Lung (tissue), 11 donors: ENCODE measurements at regions not wholly inside any gene's neighbourhood (a gene's known extent, or its start where the extent isn't known, plus 50 kb on each side); places are given as distances from the start of the nearest gene placed in this dataset.

Experiments
- ATAC-seq: fragments of 200-7000 bp; cut with Tn5 transposase; one replicate; pipeline ENCODE4 v1.9.1; 2020; ENCODE audit warnings: moderate number of reproducible peaks; ENCODE audit not compliant: insufficient read depth, low FRiP score
- DNase-seq, 3 donors: peaks; one replicate each; pipeline ENCODE4 v3.0.0-alpha.2; 2013 to 2017
- H3K27ac ChIP-seq, 2 donors: one replicate each; pipeline ENCODE4 v1.5.1; 2013; ENCODE audit warnings: mild to moderate bottlenecking in 2 of 2, moderate library complexity in 2 of 2, control low read depth in 1 of 2, inconsistent platforms in 1 of 2, low read depth in 1 of 2, low read length in 1 of 2
- H3K27me3 ChIP-seq, 3 donors: one replicate each; pipeline ENCODE4 v1.5.1; 2013; ENCODE audit warnings: low read length in 2 of 3; ENCODE audit not compliant: control insufficient read depth in 3 of 3, insufficient read depth in 3 of 3
- H3K36me3 ChIP-seq, 4 donors: one replicate each; pipeline ENCODE4 v1.5.1; 2013; ENCODE audit warnings: low read length in 4 of 4, mild to moderate bottlenecking in 1 of 4, moderate library complexity in 1 of 4; ENCODE audit not compliant: control insufficient read depth in 4 of 4, insufficient read depth in 4 of 4
- H3K4me1 ChIP-seq, 5 donors: one replicate each; pipeline ENCODE4 v1.5.1; 2013; ENCODE audit warnings: low read length in 5 of 5, mild to moderate bottlenecking in 2 of 5, moderate library complexity in 1 of 5; ENCODE audit not compliant: control insufficient read depth in 5 of 5, insufficient read depth in 5 of 5
- H3K4me3 ChIP-seq: one replicate; pipeline ENCODE4 v1.5.1; 2013; ENCODE audit warnings: mild to moderate bottlenecking, control low read depth, moderate library complexity
- H3K9ac ChIP-seq, 2 donors: one replicate each; pipeline ENCODE4 v1.5.1; 2013; ENCODE audit warnings: low read length in 2 of 2, control low read depth in 1 of 2; ENCODE audit not compliant: insufficient read depth in 1 of 2
- H3K9me3 ChIP-seq, 4 donors: one replicate each; pipeline ENCODE4 v1.5.1; 2013; ENCODE audit warnings: low read length in 3 of 4, mild to moderate bottlenecking in 1 of 4, moderate library complexity in 1 of 4; ENCODE audit not compliant: control insufficient read depth in 4 of 4, insufficient read depth in 3 of 4
- WGBS, 2 donors: extraction: QIAGEN DNeasy Blood & Tissue Kit; methylation state at CpG; one replicate each; pipeline ENCODE4 v1.1.7; 2013; 5-methylcytosine and 5-hydroxymethylcytosine counted together
- TF ChIP-seq, protein P1 (sequence below): IDR thresholded peaks from 2 replicates; pipeline ENCODE4 v1.5.1; 2012; ENCODE audit warnings: mild to moderate bottlenecking; ENCODE audit errors: control extremely low read depth, extremely low read depth
- donor health status: control.
- donor health status: control.
- donor health status: Bipolar disorder and iron deficiency.
- donor health status: healthy.
- donor health status: DM: yes; HTN: yes; CAD: no.

DNA sequence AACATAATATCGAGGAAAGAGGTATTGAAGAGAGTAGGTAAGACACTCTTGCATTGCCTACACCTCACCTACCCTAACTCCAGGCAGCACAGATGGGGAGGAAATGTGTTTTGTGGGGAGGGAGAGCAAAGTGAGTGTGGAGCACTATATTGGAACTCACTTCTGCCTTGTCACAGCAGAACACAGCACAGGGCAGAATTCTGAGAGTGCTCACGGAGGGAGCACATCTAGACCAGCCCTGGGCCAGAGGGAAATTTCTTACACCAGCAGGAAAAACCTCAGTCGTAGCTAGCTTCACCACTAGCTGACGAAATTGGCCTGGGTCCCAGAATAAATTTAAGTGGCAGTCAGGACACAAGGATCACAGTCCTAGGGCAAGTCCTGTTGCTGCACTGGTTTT, 517.3 kb downstream of the TMA16 start:
- 53 to 69% methylated on average over 4 of the region's 4 CpGs for WGBS, 2 donors
- TF ChIP-seq, protein P1, sequence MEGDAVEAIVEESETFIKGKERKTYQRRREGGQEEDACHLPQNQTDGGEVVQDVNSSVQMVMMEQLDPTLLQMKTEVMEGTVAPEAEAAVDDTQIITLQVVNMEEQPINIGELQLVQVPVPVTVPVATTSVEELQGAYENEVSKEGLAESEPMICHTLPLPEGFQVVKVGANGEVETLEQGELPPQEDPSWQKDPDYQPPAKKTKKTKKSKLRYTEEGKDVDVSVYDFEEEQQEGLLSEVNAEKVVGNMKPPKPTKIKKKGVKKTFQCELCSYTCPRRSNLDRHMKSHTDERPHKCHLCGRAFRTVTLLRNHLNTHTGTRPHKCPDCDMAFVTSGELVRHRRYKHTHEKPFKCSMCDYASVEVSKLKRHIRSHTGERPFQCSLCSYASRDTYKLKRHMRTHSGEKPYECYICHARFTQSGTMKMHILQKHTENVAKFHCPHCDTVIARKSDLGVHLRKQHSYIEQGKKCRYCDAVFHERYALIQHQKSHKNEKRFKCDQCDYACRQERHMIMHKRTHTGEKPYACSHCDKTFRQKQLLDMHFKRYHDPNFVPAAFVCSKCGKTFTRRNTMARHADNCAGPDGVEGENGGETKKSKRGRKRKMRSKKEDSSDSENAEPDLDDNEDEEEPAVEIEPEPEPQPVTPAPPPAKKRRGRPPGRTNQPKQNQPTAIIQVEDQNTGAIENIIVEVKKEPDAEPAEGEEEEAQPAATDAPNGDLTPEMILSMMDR = no peak
- no peak overlapping the region for H3K4me3 ChIP-seq
- H3K9me3 ChIP-seq = no peaks in the 10 kb centered on the region
- no peak overlapping the region for H3K9ac ChIP-seq
- ATAC-seq (no peak), DNase-seq (peak in 2 of 3 donors; percentile 24 to 53)
- no peak overlapping the region for H3K27ac ChIP-seq
- H3K36me3 ChIP-seq = no peaks in the 10 kb centered on the region
- no peaks in the 10 kb centered on the region for H3K27me3 ChIP-seq
- no peaks in the 10 kb centered on the region for H3K4me1 ChIP-seq

DNA sequence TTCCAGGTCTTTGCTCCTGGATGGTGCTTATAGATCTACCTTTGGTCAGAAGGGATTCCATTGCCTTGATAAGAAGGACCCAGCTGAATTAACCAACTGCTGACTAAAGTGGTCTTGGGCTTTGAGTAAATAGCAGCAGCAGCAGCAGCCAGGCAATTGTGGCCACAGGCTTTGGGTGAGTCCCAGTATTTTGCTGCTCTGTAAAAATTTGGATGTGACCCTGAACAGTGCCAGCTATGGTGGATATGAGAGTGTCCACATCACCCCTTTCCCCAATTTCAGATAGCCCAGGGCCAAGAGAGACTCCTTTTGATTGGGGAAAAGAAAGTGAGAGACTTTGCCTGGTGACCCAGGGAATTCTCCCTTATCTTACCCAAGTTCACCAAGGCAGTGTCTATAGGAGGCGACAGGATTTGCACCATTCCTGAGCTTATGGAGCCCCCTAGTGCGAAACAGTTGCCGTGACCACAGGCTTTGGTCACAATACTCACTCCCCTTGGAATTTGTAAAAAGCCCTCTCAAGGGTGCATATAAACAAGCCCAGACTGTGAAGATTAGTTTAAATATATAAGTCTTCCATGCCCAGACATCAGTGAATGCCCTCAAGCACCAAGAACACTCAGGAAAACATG, 518.0 kb downstream of the TMA16 start:
- ATAC-seq (no peak), DNase-seq (peak; percentile 49 to 66 (median 50))
- TF ChIP-seq, protein P1 = no peak
- Histone ChIP-seq H3K4me1 (no peaks in the 10 kb centered on the region), H3K9me3 (no peaks in the 10 kb centered on the region), H3K27ac (no peak overlapping the region), H3K36me3 (no peaks in the 10 kb centered on the region), H3K4me3 (no peak overlapping the region), H3K27me3 (no peaks in the 10 kb centered on the region), H3K9ac (no peak overlapping the region)
- 8 to 13% methylated on average over 3 of the region's 3 CpGs for WGBS, 2 donors

DNA sequence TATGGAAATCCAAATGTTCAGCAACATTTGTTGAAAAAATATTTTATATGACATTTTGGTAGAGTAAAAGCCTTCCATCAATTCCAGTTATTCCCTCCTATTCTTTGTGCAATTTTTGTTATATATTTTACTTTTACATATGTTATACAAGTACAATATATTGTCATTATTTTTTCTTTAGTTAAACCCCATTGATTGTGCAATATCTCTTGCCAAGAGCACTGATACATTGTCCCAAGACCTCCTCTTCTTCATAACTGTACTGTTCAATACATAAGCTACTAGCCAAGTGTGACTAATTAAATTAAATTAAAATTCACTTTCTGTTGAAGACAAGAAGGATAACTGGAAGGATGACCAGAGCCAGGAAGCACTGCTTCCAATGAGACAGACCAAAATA, 527.5 kb downstream of the TMA16 start:
- no peaks in the 10 kb centered on the region for H3K36me3 ChIP-seq
- ATAC-seq = no peak
- TF ChIP-seq, protein P1 = no peak
- no peak overlapping the region for H3K27ac ChIP-seq
- H3K9ac ChIP-seq = no peak overlapping the region
- H3K4me1 ChIP-seq = no peaks in the 10 kb centered on the region
- H3K27me3 ChIP-seq = no peaks in the 10 kb centered on the region
- no peak overlapping the region for H3K4me3 ChIP-seq
- DNase-seq = no peak
- peaks cover 0 to 4% (median 0%) of the 10 kb centered on the region in 4 donors for H3K9me3 ChIP-seq

DNA sequence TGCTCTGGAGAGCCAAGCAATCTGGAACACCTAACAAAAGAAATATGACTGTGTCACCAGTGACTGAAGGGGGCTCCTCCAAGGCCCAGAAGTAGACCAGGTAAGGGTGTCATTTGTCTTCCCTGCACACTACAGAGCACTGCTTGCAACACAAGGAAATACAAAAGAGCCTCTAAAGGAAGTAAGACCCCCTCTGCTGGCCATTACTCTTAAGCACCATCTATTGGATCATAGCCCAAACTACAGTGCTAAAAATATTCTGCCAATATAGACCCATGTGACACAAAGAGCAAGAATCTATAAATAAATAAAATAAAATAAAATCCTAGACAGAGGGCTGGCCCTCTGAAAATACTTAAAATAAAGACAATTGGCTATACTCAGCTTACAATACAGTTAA, 528.7 kb downstream of the TMA16 start:
- Histone ChIP-seq H3K27ac (no peak overlapping the region), H3K4me3 (no peak overlapping the region), H3K4me1 (no peaks in the 10 kb centered on the region), H3K36me3 (no peaks in the 10 kb centered on the region), H3K27me3 (no peaks in the 10 kb centered on the region), H3K9ac (no peak overlapping the region), H3K9me3 (peaks cover 0 to 4% (median 0%) of the 10 kb centered on the region in 4 donors)
- TF ChIP-seq, protein P1 = no peak
- DNase-seq (no peak), ATAC-seq (no peak)
